ENCODE measurements at regions not wholly inside any gene's neighbourhood (a gene's known extent, or its start where the extent isn't known, plus 50 kb on each side); places are given as distances from the start of the nearest gene placed in this dataset.

- Histone ChIP-seq H3K4me3 (ENCODE audit: insufficient read depth, low read length, poor library complexity, severe bottlenecking) (no peak overlapping the region), H3K9me3 (ENCODE audit: insufficient read depth, low read length) (no peaks in the 10 kb centered on the region), H2AFZ (ENCODE audit: low read depth, low read length, severe bottlenecking) (no peak overlapping the region), H3K27ac (ENCODE audit: low read depth, low read length) (no peak overlapping the region), H3K27me3 (ENCODE audit: low read length) (no peaks in the 10 kb centered on the region), H3K79me2 (ENCODE audit: insufficient read depth, low read length) (no peaks in the 10 kb centered on the region), H3K36me3 (ENCODE audit: low read length) (no peaks in the 10 kb centered on the region), H4K20me1 (ENCODE audit: low read depth, low read length) (no peaks in the 10 kb centered on the region), H3K9me2 (replicated peaks; ENCODE audit: insufficient read depth, low read length) (no peaks in the 10 kb centered on the region), H3K4me2 (ENCODE audit: low read depth, low read length, poor library complexity, severe bottlenecking) (no peak overlapping the region), H3F3A (ENCODE audit: insufficient read depth) (no peaks in the 10 kb centered on the region), H3K9ac (ENCODE audit: low read length) (no peak overlapping the region)
- TF ChIP-seq, protein P1, sequence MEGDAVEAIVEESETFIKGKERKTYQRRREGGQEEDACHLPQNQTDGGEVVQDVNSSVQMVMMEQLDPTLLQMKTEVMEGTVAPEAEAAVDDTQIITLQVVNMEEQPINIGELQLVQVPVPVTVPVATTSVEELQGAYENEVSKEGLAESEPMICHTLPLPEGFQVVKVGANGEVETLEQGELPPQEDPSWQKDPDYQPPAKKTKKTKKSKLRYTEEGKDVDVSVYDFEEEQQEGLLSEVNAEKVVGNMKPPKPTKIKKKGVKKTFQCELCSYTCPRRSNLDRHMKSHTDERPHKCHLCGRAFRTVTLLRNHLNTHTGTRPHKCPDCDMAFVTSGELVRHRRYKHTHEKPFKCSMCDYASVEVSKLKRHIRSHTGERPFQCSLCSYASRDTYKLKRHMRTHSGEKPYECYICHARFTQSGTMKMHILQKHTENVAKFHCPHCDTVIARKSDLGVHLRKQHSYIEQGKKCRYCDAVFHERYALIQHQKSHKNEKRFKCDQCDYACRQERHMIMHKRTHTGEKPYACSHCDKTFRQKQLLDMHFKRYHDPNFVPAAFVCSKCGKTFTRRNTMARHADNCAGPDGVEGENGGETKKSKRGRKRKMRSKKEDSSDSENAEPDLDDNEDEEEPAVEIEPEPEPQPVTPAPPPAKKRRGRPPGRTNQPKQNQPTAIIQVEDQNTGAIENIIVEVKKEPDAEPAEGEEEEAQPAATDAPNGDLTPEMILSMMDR (IDR thresholded peaks at IDR 0.05; ENCODE audit: insufficient read depth, low read length, poor library complexity, severe bottlenecking), result no peak
- no peak for TF ChIP-seq EZH2phosphoT487 (conservative IDR thresholded peaks at IDR 0.05; ENCODE audit: low read length)
Measured at GRCh38 chr13:77397636-77398035, 70.7 kb upstream of the MYCBP2 start.

GRCh38 chr13:77391475-77391874 lies 64.6 kb upstream of the MYCBP2 start:
- Histone ChIP-seq H3K4me3 (ENCODE audit: insufficient read depth, low read length, poor library complexity, severe bottlenecking) (no peak overlapping the region), H2AFZ (ENCODE audit: low read depth, low read length, severe bottlenecking) (no peak overlapping the region), H3K27me3 (ENCODE audit: low read length) (no peaks in the 10 kb centered on the region), H3K9ac (ENCODE audit: low read length) (no peak overlapping the region), H4K20me1 (ENCODE audit: low read depth, low read length) (no peaks in the 10 kb centered on the region), H3F3A (ENCODE audit: insufficient read depth) (no peaks in the 10 kb centered on the region), H3K36me3 (ENCODE audit: low read length) (no peaks in the 10 kb centered on the region), H3K4me2 (ENCODE audit: low read depth, low read length, poor library complexity, severe bottlenecking) (no peak overlapping the region), H3K9me2 (replicated peaks; ENCODE audit: insufficient read depth, low read length) (no peaks in the 10 kb centered on the region), H3K27ac (ENCODE audit: low read depth, low read length) (no peak overlapping the region), H3K79me2 (ENCODE audit: insufficient read depth, low read length) (no peaks in the 10 kb centered on the region), H3K9me3 (ENCODE audit: insufficient read depth, low read length) (no peaks in the 10 kb centered on the region)
- TF ChIP-seq, protein P1 (IDR thresholded peaks at IDR 0.05; ENCODE audit: insufficient read depth, low read length, poor library complexity, severe bottlenecking), result no peak
- no peak for TF ChIP-seq EZH2phosphoT487 (conservative IDR thresholded peaks at IDR 0.05; ENCODE audit: low read length)

DNA sequence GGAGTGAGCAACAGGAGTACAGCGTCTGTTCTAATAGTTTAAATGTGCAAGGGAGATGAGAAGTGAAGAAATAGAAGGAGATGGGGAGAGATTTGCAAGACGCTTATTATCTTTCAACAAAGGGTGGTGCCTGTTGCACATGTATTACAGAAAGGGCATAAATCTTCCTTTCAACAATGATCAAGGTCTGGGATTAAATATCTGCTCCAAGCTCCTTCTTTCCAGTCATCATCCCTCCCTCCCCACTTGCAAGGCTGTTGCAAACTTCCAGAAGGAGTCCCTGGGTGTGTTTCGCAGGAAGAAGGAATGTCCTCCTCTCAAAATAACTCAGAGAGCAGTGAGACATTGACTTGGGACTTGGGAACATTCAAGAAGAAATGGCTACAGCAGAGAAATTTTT lies 63.5 kb upstream of the MYCBP2 start:
- no peak for TF ChIP-seq EZH2phosphoT487 (conservative IDR thresholded peaks at IDR 0.05; ENCODE audit: low read length)
- TF ChIP-seq, protein P1 (IDR thresholded peaks at IDR 0.05; ENCODE audit: insufficient read depth, low read length, poor library complexity, severe bottlenecking), result no peak
- Histone ChIP-seq H2AFZ (ENCODE audit: low read depth, low read length, severe bottlenecking) (no peak overlapping the region), H3K36me3 (ENCODE audit: low read length) (no peaks in the 10 kb centered on the region), H4K20me1 (ENCODE audit: low read depth, low read length) (no peaks in the 10 kb centered on the region), H3K4me3 (ENCODE audit: insufficient read depth, low read length, poor library complexity, severe bottlenecking) (no peak overlapping the region), H3K9me3 (ENCODE audit: insufficient read depth, low read length) (no peaks in the 10 kb centered on the region), H3F3A (ENCODE audit: insufficient read depth) (no peaks in the 10 kb centered on the region), H3K9ac (ENCODE audit: low read length) (no peak overlapping the region), H3K79me2 (ENCODE audit: insufficient read depth, low read length) (no peaks in the 10 kb centered on the region), H3K9me2 (replicated peaks; ENCODE audit: insufficient read depth, low read length) (no peaks in the 10 kb centered on the region), H3K27me3 (ENCODE audit: low read length) (no peaks in the 10 kb centered on the region), H3K4me2 (ENCODE audit: low read depth, low read length, poor library complexity, severe bottlenecking) (no peak overlapping the region), H3K27ac (ENCODE audit: low read depth, low read length) (no peak overlapping the region)

- H3K36me3 ChIP-seq (ENCODE audit: low read length), result no peaks in the 10 kb centered on the region
- H3K4me2 ChIP-seq (ENCODE audit: low read depth, low read length, poor library complexity, severe bottlenecking), result no peak overlapping the region
- no peak overlapping the region for H3K27ac ChIP-seq (ENCODE audit: low read depth, low read length)
- no peaks in the 10 kb centered on the region for H3F3A ChIP-seq (ENCODE audit: insufficient read depth)
- H3K4me3 ChIP-seq (ENCODE audit: insufficient read depth, low read length, poor library complexity, severe bottlenecking), result no peak overlapping the region
- H3K27me3 ChIP-seq (ENCODE audit: low read length), result no peaks in the 10 kb centered on the region
- no peaks in the 10 kb centered on the region for H3K9me2 ChIP-seq (replicated peaks; ENCODE audit: insufficient read depth, low read length)
- H3K79me2 ChIP-seq (ENCODE audit: insufficient read depth, low read length), result no peaks in the 10 kb centered on the region
- no peak overlapping the region for H3K9ac ChIP-seq (ENCODE audit: low read length)
- no peaks in the 10 kb centered on the region for H4K20me1 ChIP-seq (ENCODE audit: low read depth, low read length)
- no peak overlapping the region for H2AFZ ChIP-seq (ENCODE audit: low read depth, low read length, severe bottlenecking)
- TF ChIP-seq, protein P1 (IDR thresholded peaks at IDR 0.05; ENCODE audit: insufficient read depth, low read length, poor library complexity, severe bottlenecking), result no peak
- no peak for TF ChIP-seq EZH2phosphoT487 (conservative IDR thresholded peaks at IDR 0.05; ENCODE audit: low read length)
- no peaks in the 10 kb centered on the region for H3K9me3 ChIP-seq (ENCODE audit: insufficient read depth, low read length)
Measured at GRCh38 chr13:77389625-77390000, 62.7 kb upstream of the MYCBP2 start.
